H1 (cell line): ENCODE measurements at regions not wholly inside any gene's neighbourhood (a gene's known extent, or its start where the extent isn't known, plus 50 kb on each side); places are given as distances from the start of the nearest gene placed in this dataset.

ENCODE experiments used
- CTCF ChIA-PET: fragments of 300-600 bp; sonication (Branson Sonifier 250); formaldehyde crosslinking; loops from one replicate; lab custom pipeline; 2021; ENCODE audit not compliant: partially characterized antibody; lab: Charles Lee
- POLR2A ChIA-PET: fragments of 300-600 bp; sonication (Branson Sonifier 250); formaldehyde crosslinking; loops from one replicate; lab custom pipeline; 2021; ENCODE audit warnings: inconsistent platforms; ENCODE audit not compliant: partially characterized antibody; lab: Charles Lee
- DNase-seq, 2 experiments: peaks; one replicate each; pipeline versions ENCODE4 v3.0.0 to v3.0.0-alpha.2; 2010 to 2022; ENCODE audit warnings: low spot score in 2 of 2, low read depth in 1 of 2, mixed read lengths in 1 of 2
- FAIRE-seq: peaks from 2 replicates; lab custom pipeline; 2011; peaks lifted over from hg19 to GRCh38; lab: Jason Lieb, UNC
- H2AFZ ChIP-seq: 2 replicates; pipeline ENCODE4 v1.8.1; 2012; ENCODE audit warnings: low read length, inconsistent platforms
- H2AK5ac ChIP-seq: 2 replicates; pipeline ENCODE4 v1.6.1; 2013; ENCODE audit warnings: low read depth, low read length
- H2BK120ac ChIP-seq: replicated peaks from 2 replicates; pipeline ENCODE3; 2013; ENCODE audit warnings: low read depth, low read length, inconsistent platforms
- H2BK12ac ChIP-seq: 2 replicates; pipeline ENCODE4 v1.6.1; 2013; ENCODE audit warnings: low read depth, low read length
- H2BK15ac ChIP-seq: 2 replicates; pipeline ENCODE4 v1.6.1; 2013; ENCODE audit warnings: low read length
- H2BK20ac ChIP-seq: 2 replicates; pipeline ENCODE4 v1.6.1; 2013; ENCODE audit warnings: low read length
- H2BK5ac ChIP-seq: 2 replicates; pipeline ENCODE4 v1.6.1; 2013; ENCODE audit warnings: low read depth, low read length
- H3K14ac ChIP-seq: 2 replicates; pipeline ENCODE4 v1.6.1; 2013; ENCODE audit warnings: inconsistent platforms; ENCODE audit not compliant: insufficient read length
- H3K18ac ChIP-seq: 2 replicates; pipeline ENCODE4 v1.6.1; 2013; ENCODE audit warnings: low read length; ENCODE audit errors: extremely low read depth
- H3K23ac ChIP-seq: 2 replicates; pipeline ENCODE4 v1.6.1; 2013; ENCODE audit warnings: inconsistent platforms; ENCODE audit not compliant: insufficient read length
- H3K23me2 ChIP-seq: 2 replicates; pipeline ENCODE4 v1.6.1; 2013; ENCODE audit warnings: low read depth, low read length
- H3K27ac ChIP-seq: 2 replicates; pipeline ENCODE4 v1.6.1; 2011; ENCODE audit warnings: low read depth, low read length, inconsistent platforms
- H3K27me3 ChIP-seq, 4 experiments: replicated peaks in 1 of 4; 1 replicate in 1 of 4; 2 replicates in 3 of 4; pipeline versions ENCODE4 v1.6.1 to v1.8.1; 2011 to 2013; ENCODE audit warnings: low read length in 3 of 4, mild to moderate bottlenecking in 3 of 4, inconsistent platforms in 2 of 4, mixed read lengths in 2 of 4, moderate library complexity in 1 of 4; ENCODE audit not compliant: control insufficient read depth in 3 of 4, insufficient read depth in 3 of 4; ENCODE audit errors: extremely low read depth in 1 of 4
- H3K36me3 ChIP-seq, 4 experiments: 2 replicates each; pipeline versions ENCODE4 v1.6.1 to v1.8.1; 2011 to 2013; ENCODE audit warnings: mild to moderate bottlenecking in 4 of 4, low read length in 3 of 4, moderate library complexity in 2 of 4, control low read depth in 1 of 4, inconsistent platforms in 1 of 4; ENCODE audit not compliant: insufficient read depth in 4 of 4, control insufficient read depth in 2 of 4
- H3K4ac ChIP-seq: replicated peaks from 2 replicates; pipeline ENCODE3; 2013; ENCODE audit warnings: low read length, low read depth, mixed read lengths, inconsistent platforms; ENCODE audit not compliant: insufficient read length
- H3K4me1 ChIP-seq, 4 experiments: replicated peaks in 1 of 4; 1 replicate in 1 of 4; 2 replicates in 3 of 4; pipeline versions ENCODE4 v1.6.1 to v1.8.1; 2011 to 2013; ENCODE audit warnings: low read length in 3 of 4, inconsistent platforms in 2 of 4, mixed read lengths in 1 of 4; ENCODE audit not compliant: insufficient read depth in 4 of 4, control insufficient read depth in 3 of 4
- H3K4me2 ChIP-seq, 2 experiments: 2 replicates each; pipeline versions ENCODE4 v1.6.1 to v1.8.1; 2011 to 2013; ENCODE audit warnings: low read depth in 2 of 2, low read length in 2 of 2, control low read depth in 1 of 2, inconsistent platforms in 1 of 2, mild to moderate bottlenecking in 1 of 2; ENCODE audit not compliant: insufficient read depth in 1 of 2
- H3K4me3 ChIP-seq, 4 experiments: fragments of 200-600, 300-600 bp in 1 of 4; sonication (generic), shearing (Covaris generic), sonication (Bioruptor Twin) in 1 of 4; 2 replicates each; pipeline versions ENCODE4 v1.5.1 to v1.8.1; 2011 to 2016; ENCODE audit warnings: low read length in 4 of 4, low read depth in 3 of 4, control low read depth in 2 of 4, inconsistent platforms in 2 of 4, mild to moderate bottlenecking in 2 of 4, mixed read lengths in 1 of 4, moderate library complexity in 1 of 4; ENCODE audit not compliant: insufficient read depth in 2 of 4; ENCODE audit errors: extremely low read depth in 1 of 4
- H3K56ac ChIP-seq: replicated peaks from 2 replicates; pipeline ENCODE3; 2013; ENCODE audit warnings: low read depth, mild to moderate bottlenecking, mixed read lengths, low read length, inconsistent platforms; ENCODE audit not compliant: insufficient read length
- H3K79me1 ChIP-seq: 2 replicates; pipeline ENCODE4 v1.6.1; 2013; ENCODE audit warnings: low read depth, low read length, control low read depth
- H3K79me2 ChIP-seq, 2 experiments: 2 replicates each; pipeline versions ENCODE4 v1.6.1 to v1.8.1; 2012 to 2013; ENCODE audit warnings: low read length in 2 of 2, mild to moderate bottlenecking in 2 of 2, inconsistent platforms in 1 of 2; ENCODE audit not compliant: insufficient read depth in 2 of 2, control insufficient read depth in 1 of 2
- H3K9ac ChIP-seq, 4 experiments: replicated peaks in 1 of 4; 1 replicate in 1 of 4; 2 replicates in 3 of 4; pipeline versions ENCODE4 v1.6.1 to v1.8.1; 2011 to 2013; ENCODE audit warnings: low read depth in 3 of 4, low read length in 3 of 4, control low read depth in 2 of 4, mild to moderate bottlenecking in 2 of 4, moderate library complexity in 2 of 4, inconsistent platforms in 1 of 4; ENCODE audit errors: extremely low read depth in 1 of 4
- H3K9me3 ChIP-seq, 2 experiments: 2 replicates each; pipeline versions ENCODE4 v1.6.1 to v1.8.1; 2012 to 2013; ENCODE audit warnings: mild to moderate bottlenecking in 2 of 2, moderate library complexity in 2 of 2, control low read depth in 1 of 2, inconsistent platforms in 1 of 2, low read depth in 1 of 2, low read length in 1 of 2, mixed read lengths in 1 of 2; ENCODE audit not compliant: insufficient read depth in 2 of 2
- H4K20me1 ChIP-seq, 2 experiments: replicated peaks in 1 of 2; 2 replicates each; pipeline versions ENCODE3 to v1.8.1; 2011 to 2013; ENCODE audit warnings: inconsistent platforms in 2 of 2, low read length in 2 of 2, mild to moderate bottlenecking in 1 of 2; ENCODE audit not compliant: insufficient read depth in 2 of 2, control insufficient read depth in 1 of 2
- H4K5ac ChIP-seq: 2 replicates; pipeline ENCODE4 v1.6.1; 2013; ENCODE audit warnings: low read length, low read depth, mixed read lengths, inconsistent platforms; ENCODE audit not compliant: insufficient read length
- H4K8ac ChIP-seq: 2 replicates; pipeline ENCODE4 v1.8.0; 2013; ENCODE audit warnings: mild to moderate bottlenecking, moderate library complexity, low read length, inconsistent platforms; ENCODE audit not compliant: insufficient read depth; ENCODE audit errors: extremely low read depth
- H4K91ac ChIP-seq: replicated peaks from 2 replicates; pipeline ENCODE3; 2013; ENCODE audit warnings: low read length, mixed read lengths, inconsistent platforms; ENCODE audit not compliant: insufficient read length
- CHD2 ChIP-seq: IDR thresholded peaks from 2 replicates; pipeline ENCODE4 v1.6.1; 2012; ENCODE audit warnings: low read length, improper control_type of control experiment
- EP300 ChIP-seq, 2 experiments: IDR thresholded peaks; 1 replicate in 1 of 2; 2 replicates in 1 of 2; pipeline ENCODE4 v1.6.1; 2011 to 2012; ENCODE audit warnings: low read depth in 2 of 2, low read length in 2 of 2, mild to moderate bottlenecking in 2 of 2, borderline replicate concordance in 1 of 2, inconsistent platforms in 1 of 2, moderate library complexity in 1 of 2
- JUN ChIP-seq: IDR thresholded peaks from 2 replicates; pipeline ENCODE4 v1.6.1; 2011; ENCODE audit warnings: low read depth, mild to moderate bottlenecking, improper control_type of control experiment, low read length
- JUND ChIP-seq: IDR thresholded peaks from 2 replicates; pipeline ENCODE4 v1.6.1; 2011; ENCODE audit warnings: mild to moderate bottlenecking, improper control_type of control experiment, low read length
- POLR2AphosphoS5 ChIP-seq: IDR thresholded peaks from 2 replicates; pipeline ENCODE4 v1.6.1; 2011; ENCODE audit warnings: low read depth, low read length

DNA sequence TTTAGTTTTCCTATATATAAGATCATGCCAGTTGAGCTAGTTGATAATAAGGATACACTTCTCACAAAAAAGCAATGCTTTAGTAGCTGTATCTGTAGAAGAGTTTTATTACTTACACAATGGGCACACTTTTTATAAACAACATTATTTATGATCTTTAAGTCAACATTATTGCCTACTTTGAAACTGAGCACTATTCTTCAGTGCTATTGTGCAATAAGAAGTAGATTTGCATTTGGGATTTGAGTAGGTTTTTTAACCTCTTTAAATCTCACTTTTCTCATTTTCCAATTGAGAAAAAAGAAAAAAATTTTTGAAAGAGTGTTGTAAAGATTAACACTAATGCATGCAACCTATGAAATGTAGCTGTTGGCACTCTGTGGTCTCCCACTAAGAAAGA is 1198.3 kb downstream of the GALC start:
- Histone ChIP-seq H3K4me1 (no peaks in the 10 kb centered on the region), H2BK15ac (no peak overlapping the region), H3K27ac (no peak overlapping the region), H3K9ac (no peak overlapping the region), H3K4ac (no peak overlapping the region), H4K20me1 (no peaks in the 10 kb centered on the region), H2BK12ac (no peak overlapping the region), H3K79me2 (no peaks in the 10 kb centered on the region), H3K79me1 (no peaks in the 10 kb centered on the region), H3K4me2 (no peak overlapping the region), H2AK5ac (no peak overlapping the region), H2AFZ (no peak overlapping the region), H4K91ac (no peak overlapping the region), H2BK120ac (no peak overlapping the region), H3K36me3 (no peaks in the 10 kb centered on the region), H3K23me2 (no peaks in the 10 kb centered on the region), H2BK20ac (no peak overlapping the region), H4K5ac (no peak overlapping the region), H3K4me3 (no peak overlapping the region), H4K8ac (no peak overlapping the region), H3K56ac (no peak overlapping the region), H2BK5ac (no peak overlapping the region), H3K9me3 (0 out of 4 replicates have a peak, but pooled peaks cover 0 to 2% of the 10 kb centered on the region in 2 experiments), H3K23ac (no peak overlapping the region), H3K18ac (no peak overlapping the region), H3K27me3 (no peaks in the 10 kb centered on the region), H3K14ac (no peak overlapping the region)
- DNase-seq (no peak), FAIRE-seq (no peak)
- CTCF ChIA-PET, result no interaction called here
- POLR2A ChIA-PET, result no interaction called here
- TF ChIP-seq EP300 (IDR thresholded peaks at IDR 0.05; ENCODE audit: borderline replicate concordance in 1 of 2, low read depth in 2 of 2, low read length in 2 of 2) (no peak), JUN (no peak), POLR2AphosphoS5 (no peak), CHD2 (no peak), JUND (no peak)
